GM12865 (cell line): ENCODE measurements at regions not wholly inside any gene's neighbourhood (a gene's known extent, or its start where the extent isn't known, plus 50 kb on each side); places are given as distances from the start of the nearest gene placed in this dataset.

Experiments used
- DNase-seq: peaks from one replicate; pipeline ENCODE4 v3.0.0; 2010; ENCODE audit warnings: low read depth
- H3K4me3 ChIP-seq: 2 replicates; pipeline ENCODE4 v1.5.1; 2011; ENCODE audit warnings: mild to moderate bottlenecking, low read depth, low read length, control low read depth
- TF ChIP-seq, protein P1 (sequence below): IDR thresholded peaks from 2 replicates; pipeline ENCODE4 v1.5.1; 2011; ENCODE audit warnings: low read length, control low read depth, low read depth, inconsistent platforms; ENCODE audit not compliant: insufficient read depth; ENCODE audit errors: missing control alignments

DNA sequence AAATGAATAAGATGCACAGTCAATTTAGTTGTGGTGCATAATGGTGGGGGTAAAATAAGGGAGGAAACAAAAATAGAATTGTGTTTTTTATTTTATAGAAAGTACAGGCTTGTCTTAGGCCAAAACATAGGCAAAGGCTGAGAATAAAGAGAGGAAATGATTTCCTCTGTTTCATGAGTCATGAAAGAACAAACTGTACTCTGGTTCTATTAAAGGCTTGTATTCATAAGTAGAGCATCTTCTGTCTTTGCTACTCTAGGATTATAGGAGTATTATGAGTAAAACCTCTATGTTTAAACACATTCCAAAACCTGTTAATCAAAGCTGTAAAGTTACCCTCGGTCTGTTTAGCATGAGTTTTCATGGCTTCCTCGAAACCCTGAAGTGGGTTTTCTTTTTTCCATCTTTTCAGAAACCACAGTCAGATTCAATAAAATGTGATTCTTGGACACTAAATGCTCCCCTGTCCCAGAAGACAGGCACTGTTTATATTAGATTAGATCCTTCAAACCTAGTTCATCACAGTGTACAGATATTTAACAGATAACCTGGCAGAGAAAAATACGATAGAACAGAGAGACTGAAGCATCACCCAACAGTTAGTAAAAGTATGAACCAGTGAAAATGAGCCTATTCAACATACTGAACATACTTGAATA is 473.9 kb upstream of the CYLC2 start:
- no peak for DNase-seq
- no peak overlapping the region for H3K4me3 ChIP-seq
- TF ChIP-seq, protein P1, sequence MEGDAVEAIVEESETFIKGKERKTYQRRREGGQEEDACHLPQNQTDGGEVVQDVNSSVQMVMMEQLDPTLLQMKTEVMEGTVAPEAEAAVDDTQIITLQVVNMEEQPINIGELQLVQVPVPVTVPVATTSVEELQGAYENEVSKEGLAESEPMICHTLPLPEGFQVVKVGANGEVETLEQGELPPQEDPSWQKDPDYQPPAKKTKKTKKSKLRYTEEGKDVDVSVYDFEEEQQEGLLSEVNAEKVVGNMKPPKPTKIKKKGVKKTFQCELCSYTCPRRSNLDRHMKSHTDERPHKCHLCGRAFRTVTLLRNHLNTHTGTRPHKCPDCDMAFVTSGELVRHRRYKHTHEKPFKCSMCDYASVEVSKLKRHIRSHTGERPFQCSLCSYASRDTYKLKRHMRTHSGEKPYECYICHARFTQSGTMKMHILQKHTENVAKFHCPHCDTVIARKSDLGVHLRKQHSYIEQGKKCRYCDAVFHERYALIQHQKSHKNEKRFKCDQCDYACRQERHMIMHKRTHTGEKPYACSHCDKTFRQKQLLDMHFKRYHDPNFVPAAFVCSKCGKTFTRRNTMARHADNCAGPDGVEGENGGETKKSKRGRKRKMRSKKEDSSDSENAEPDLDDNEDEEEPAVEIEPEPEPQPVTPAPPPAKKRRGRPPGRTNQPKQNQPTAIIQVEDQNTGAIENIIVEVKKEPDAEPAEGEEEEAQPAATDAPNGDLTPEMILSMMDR = no peak

DNA sequence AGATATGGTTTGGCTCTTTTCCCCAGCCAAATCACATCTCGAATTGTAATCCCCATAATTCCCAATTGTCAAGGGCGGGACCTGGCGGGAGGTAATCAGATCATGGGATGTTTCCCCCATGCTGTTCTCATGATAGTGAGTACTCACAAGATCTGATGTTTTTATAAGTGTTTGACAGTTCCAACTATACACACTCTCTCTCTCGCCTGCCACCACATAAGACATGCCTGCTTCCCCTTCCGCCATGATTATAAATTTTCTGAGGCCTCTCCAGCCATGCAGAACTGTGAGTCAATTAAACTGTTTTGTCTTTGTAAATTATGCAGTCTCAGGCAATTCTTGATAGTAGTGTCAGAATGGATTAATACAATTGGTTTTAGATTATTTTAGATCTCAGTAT is 475.7 kb upstream of the CYLC2 start:
- DNase-seq = no peak
- TF ChIP-seq, protein P1 = no peak
- no peak overlapping the region for H3K4me3 ChIP-seq

DNA sequence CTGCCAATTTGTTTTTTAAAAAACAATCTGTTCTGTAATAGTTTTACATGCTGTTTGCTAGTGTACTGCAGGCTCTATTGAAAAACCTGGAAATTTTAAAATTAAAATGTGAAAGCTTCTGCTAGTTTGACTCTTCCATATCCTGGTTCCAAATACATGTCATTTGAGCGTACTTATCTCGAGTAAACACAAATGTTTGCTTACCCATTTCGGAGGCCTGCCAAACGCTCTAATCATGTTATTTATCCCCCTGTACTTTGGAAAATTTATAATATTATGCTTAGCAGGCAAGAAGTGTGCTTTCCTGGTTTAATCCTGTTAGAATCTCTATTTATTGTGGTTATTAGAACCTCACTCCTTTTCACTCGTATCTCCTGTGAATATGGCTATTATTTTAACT is 476.8 kb upstream of the CYLC2 start:
- no peak overlapping the region for H3K4me3 ChIP-seq
- no peak for DNase-seq
- TF ChIP-seq, protein P1 = no peak

DNA sequence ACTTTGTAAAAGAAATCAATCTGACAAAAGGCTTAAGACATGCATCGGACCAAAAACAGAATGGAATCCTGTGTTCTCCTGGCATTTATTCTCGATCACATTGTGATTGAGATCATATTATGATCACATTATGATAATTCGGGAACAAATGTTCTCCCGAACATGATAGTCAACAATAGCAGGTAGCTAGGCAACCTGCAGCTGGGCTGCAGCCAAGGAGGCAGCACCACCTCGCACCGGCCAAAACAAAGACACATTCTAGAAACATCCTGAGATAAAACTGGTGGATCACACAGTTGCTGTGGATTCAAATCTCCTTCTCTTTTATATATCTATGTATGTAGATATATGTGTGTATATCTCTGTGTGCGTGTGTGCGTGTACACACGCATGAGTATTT is 480.6 kb upstream of the CYLC2 start:
- TF ChIP-seq, protein P1 = no peak
- no peak overlapping the region for H3K4me3 ChIP-seq
- DNase-seq = no peak

DNA sequence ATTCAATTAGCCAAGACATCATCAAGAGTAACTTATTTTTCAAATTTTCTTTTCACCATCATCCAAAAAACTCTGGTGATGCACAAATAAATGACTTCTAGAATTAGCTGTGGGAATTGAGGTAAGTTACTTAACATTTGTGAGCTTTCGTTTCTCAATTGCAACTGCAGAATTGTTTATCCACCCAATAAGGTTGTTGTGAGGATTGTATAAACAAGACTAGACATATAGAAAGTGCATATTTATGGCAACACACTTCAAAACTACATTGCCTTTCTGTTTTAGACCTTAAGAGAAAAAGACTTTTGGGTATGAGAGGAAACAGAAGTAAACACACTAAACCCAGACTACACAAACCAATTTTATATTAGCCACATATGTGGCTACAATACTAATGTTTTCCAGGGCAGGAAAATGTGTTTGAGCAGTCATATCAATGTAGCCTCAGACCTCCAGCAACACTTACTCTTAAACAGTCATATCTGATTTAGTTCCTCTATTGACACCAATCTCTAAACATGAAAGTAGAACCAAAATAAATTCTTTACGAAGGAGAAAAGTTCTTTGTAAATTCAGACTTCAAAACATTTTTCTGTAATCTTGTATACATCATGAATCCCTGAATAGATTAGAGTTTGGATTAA is 488.0 kb upstream of the CYLC2 start:
- peak; percentile 50 for DNase-seq
- TF ChIP-seq, protein P1 = no peak
- H3K4me3 ChIP-seq = no peak overlapping the region

DNA sequence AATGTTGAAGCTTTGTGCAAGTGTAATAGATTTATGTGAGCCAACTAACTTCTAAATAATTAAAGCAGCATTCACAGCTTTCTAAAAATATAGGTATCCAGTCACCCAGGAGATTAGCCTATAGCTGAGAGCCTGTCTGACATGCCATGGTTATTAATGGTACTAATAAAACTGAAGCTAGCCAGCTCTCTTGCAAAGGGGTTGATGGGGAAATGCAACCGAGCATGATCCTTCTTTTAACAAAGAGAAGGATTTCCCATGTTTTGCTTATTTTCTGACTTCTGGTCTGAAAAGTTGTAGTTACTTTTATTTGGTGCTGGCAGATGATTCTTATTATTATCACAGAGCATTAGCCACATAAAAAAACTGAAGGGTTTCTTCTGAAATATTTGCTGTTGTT is 488.7 kb upstream of the CYLC2 start:
- H3K4me3 ChIP-seq = no peak overlapping the region
- TF ChIP-seq, protein P1 = no peak
- DNase-seq = no peak

DNA sequence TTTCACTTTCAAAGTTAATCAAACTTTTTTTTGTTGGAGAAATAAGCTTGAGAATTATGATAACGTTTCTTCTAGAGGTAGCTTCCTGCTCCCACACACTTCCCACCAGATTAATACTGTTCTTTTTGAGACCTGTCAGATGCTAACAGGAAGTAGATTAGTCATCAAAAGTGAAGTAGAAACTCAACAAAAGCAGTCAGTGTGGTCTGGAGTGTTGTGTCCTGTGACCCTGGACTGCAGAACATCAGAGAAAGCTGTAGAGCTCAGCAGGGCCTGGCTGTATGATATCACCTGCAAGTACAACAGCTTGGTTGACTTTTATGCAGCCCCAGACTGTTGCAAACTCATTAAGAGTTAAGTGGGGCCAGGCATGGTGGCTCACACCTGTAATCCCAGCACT is 495.7 kb upstream of the CYLC2 start:
- TF ChIP-seq, protein P1 = no peak
- no peak overlapping the region for H3K4me3 ChIP-seq
- DNase-seq = peak; percentile 76
